MCF 10A (cell line): ENCODE measurements at regions not wholly inside any gene's neighbourhood (a gene's known extent, or its start where the extent isn't known, plus 50 kb on each side); places are given as distances from the start of the nearest gene placed in this dataset.

Source experiments
- BruUV-seq: library from RNA; stranded (reverse); fragments of 400-500 nt; replicated peaks from 2 replicates; lab custom pipeline; 2021; lab: Mats Ljungman, UMichigan
- CTCF ChIA-PET: fragments of 300-600 bp; sonication (Branson Sonifier 250); formaldehyde crosslinking; extraction: SDS; loops from one replicate; lab custom pipeline; 2021; ENCODE audit warnings: antibody characterized with exemption, inconsistent platforms; lab: Yijun Ruan, JAX
- POLR2A ChIA-PET: fragments of 300-600, 350-650 bp; sonication (Branson Sonifier 250); formaldehyde crosslinking; extraction: SDS; loops from one replicate; lab custom pipeline; 2020; ENCODE audit warnings: antibody characterized with exemption, inconsistent platforms; lab: Yijun Ruan, JAX
- DNase-seq: peaks from one replicate; pipeline ENCODE4 v3.0.0-alpha.2; 2018; ENCODE audit not compliant: unreplicated experiment
- H3K27ac Mint-ChIP-seq: one replicate; pipeline ENCODE4 v1.8.0; 2022; ENCODE audit warnings: mild to moderate bottlenecking, low read depth, mixed read lengths; ENCODE audit not compliant: unreplicated experiment
- H3K27me3 Mint-ChIP-seq: one replicate; pipeline ENCODE4 v1.8.0; 2022; ENCODE audit warnings: mixed read lengths; ENCODE audit not compliant: insufficient read depth, unreplicated experiment
- H3K36me3 Mint-ChIP-seq: one replicate; pipeline ENCODE4 v1.8.0; 2022; ENCODE audit warnings: mild to moderate bottlenecking, moderate library complexity, mixed read lengths; ENCODE audit not compliant: insufficient read depth, unreplicated experiment
- H3K4me1 Mint-ChIP-seq: one replicate; pipeline ENCODE4 v1.8.0; 2022; ENCODE audit warnings: mixed read lengths; ENCODE audit not compliant: insufficient read depth, unreplicated experiment
- H3K4me3 Mint-ChIP-seq: one replicate; pipeline ENCODE4 v1.8.0; 2022; ENCODE audit warnings: mild to moderate bottlenecking, moderate library complexity, mixed read lengths; ENCODE audit not compliant: unreplicated experiment
- H3K9me3 Mint-ChIP-seq: one replicate; pipeline ENCODE4 v1.8.0; 2022; ENCODE audit warnings: mixed read lengths; ENCODE audit not compliant: unreplicated experiment
- intact Hi-C: fragments of 100-400 bp; cut with micrococcal nuclease; formaldehyde crosslinking; loops from 2 replicates; pipeline ENCODE4 v1.14.1; 2022
- TF ChIP-seq, protein P1 (sequence below): fragments of 200-600 bp; IDR thresholded peaks from one replicate; pipeline ENCODE4 v1.8.0; 2022; ENCODE audit warnings: antibody characterized with exemption, mild to moderate bottlenecking; ENCODE audit not compliant: unreplicated experiment

- no TSS peak for BruUV-seq
- Mint-ChIP-seq H3K27me3 (no peaks in the 10 kb centered on the region), H3K4me1 (peaks cover 10% of the 10 kb centered on the region), H3K27ac (no peak overlapping the region), H3K9me3 (no peaks in the 10 kb centered on the region), H3K4me3 (no peak overlapping the region), H3K36me3 (no peaks in the 10 kb centered on the region)
- POLR2A ChIA-PET, result interaction anchor here (0.5 to 0.8 kb wide), 2 partner anchors 12 to 37 kb away, joined by 3 read pairs; no protein-coding TSS in a partner anchor
- CTCF ChIA-PET, result interaction anchor here (1.5 kb wide), 1 partner anchor 17 kb away, joined by 3 read pairs; no protein-coding TSS in a partner anchor
- intact Hi-C loops, result no loop called here
- DNase-seq, result peak; percentile 56
- TF ChIP-seq, protein P1, sequence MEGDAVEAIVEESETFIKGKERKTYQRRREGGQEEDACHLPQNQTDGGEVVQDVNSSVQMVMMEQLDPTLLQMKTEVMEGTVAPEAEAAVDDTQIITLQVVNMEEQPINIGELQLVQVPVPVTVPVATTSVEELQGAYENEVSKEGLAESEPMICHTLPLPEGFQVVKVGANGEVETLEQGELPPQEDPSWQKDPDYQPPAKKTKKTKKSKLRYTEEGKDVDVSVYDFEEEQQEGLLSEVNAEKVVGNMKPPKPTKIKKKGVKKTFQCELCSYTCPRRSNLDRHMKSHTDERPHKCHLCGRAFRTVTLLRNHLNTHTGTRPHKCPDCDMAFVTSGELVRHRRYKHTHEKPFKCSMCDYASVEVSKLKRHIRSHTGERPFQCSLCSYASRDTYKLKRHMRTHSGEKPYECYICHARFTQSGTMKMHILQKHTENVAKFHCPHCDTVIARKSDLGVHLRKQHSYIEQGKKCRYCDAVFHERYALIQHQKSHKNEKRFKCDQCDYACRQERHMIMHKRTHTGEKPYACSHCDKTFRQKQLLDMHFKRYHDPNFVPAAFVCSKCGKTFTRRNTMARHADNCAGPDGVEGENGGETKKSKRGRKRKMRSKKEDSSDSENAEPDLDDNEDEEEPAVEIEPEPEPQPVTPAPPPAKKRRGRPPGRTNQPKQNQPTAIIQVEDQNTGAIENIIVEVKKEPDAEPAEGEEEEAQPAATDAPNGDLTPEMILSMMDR, result no peak
Observed at GRCh38 chr13:95352486-95352885, 51.2 kb upstream of the ABCC4 start.

DNA sequence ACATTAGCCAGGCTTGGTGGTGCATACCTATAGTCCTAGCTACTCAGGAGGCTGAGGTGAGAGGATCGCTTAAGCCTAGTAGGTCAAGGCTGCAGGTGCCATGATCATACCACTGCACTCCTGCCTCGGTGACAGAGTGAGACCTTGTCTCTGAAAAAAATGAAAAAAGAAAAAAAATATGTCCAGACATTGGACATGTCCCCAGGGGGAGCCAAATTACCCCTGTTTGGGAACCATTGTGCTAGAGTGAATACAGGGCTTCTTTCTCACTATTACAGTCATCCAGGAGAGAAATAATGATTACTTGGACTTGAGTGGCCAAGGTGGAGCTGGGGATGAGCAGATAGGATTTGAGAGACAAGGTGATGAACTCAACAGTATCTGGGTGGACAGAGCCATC lies 52.9 kb upstream of the ABCC4 start:
- no TSS peak for BruUV-seq
- CTCF ChIA-PET, result interaction anchor here (1.5 to 1.8 kb wide), 2 partner anchors 26 to 165 kb away, joined by 7 to 10 read pairs; no protein-coding TSS in a partner anchor
- H3K27ac Mint-ChIP-seq, result no peak overlapping the region
- intact Hi-C loops, result no loop called here
- POLR2A ChIA-PET, result no interaction called here
- TF ChIP-seq, protein P1, result no peak
- H3K9me3 Mint-ChIP-seq, result no peaks in the 10 kb centered on the region
- no peak for DNase-seq
- H3K4me3 Mint-ChIP-seq, result no peak overlapping the region
- H3K27me3 Mint-ChIP-seq, result no peaks in the 10 kb centered on the region
- H3K36me3 Mint-ChIP-seq, result no peaks in the 10 kb centered on the region
- peaks cover 10% of the 10 kb centered on the region for H3K4me1 Mint-ChIP-seq

DNA sequence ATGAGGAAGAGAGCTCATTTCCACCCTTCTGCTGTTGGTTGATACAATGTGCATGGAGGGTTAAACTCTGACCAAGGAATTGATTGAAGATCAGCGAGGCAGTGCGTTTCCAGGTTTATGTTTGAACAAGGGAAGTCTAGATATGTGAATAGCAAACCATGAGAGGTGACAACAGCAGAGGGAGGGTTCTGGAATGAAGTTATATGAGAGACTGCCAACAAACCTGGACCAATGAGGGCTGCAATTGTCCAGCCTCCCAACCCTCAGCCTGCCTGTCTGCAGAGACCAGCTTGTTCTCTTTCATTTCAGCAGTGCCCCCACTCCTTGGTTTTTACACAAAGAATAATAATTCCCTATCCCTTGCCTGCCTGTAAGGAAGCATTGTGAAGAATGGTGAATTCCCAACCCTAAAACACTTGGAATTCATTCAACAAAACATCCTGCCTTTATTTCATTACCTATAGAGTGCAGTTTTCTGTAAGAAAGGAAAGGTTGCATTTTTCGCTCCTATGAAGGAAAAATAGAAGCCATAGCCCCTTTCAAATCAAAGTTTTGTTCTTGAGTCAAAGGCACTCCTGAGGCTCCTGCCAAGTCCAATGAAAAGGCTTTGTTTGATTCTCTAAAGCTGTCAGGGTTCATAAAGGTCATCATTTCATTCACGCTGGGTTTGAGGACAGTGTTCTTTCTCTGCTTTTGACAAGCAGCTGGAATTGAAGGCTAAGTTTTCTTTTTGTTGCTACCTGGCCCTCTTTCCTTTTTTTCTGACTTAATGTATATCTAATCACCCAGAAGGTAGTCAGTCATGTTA lies 53.6 kb upstream of the ABCC4 start:
- DNase-seq, result no peak
- H3K27ac Mint-ChIP-seq, result no peak overlapping the region
- TF ChIP-seq, protein P1, result no peak
- BruUV-seq, result no TSS peak
- ChIA-PET CTCF (interaction anchor here (0.7 to 1.8 kb wide), 3 partner anchors 26 to 166 kb away, joined by 4 to 10 read pairs (median 7); no protein-coding TSS in a partner anchor), POLR2A (no interaction called here)
- H3K9me3 Mint-ChIP-seq, result no peaks in the 10 kb centered on the region
- no peaks in the 10 kb centered on the region for H3K36me3 Mint-ChIP-seq
- intact Hi-C loops, result no loop called here
- H3K4me3 Mint-ChIP-seq, result no peak overlapping the region
- H3K27me3 Mint-ChIP-seq, result no peaks in the 10 kb centered on the region
- H3K4me1 Mint-ChIP-seq, result peaks cover 10% of the 10 kb centered on the region

DNA sequence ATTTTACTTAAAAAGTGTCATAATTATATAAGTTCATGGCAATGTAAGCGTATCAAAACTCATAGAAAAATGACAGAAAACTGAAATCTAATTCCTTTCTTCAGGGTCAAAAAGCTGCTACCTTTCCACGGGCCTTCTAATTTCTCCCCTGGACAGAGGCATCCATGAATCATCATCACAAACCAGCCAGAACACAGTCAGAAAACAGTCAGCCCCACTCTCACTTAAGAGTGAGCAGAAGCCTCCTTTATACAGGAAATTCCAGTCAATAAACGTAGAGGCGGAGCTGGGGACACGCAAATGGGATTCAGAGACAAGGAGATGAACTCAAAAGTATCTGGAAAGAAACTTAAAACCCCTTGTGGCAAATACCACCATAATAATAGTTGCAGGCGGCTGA lies 54.2 kb upstream of the ABCC4 start:
- Mint-ChIP-seq H3K4me1 (peaks cover 10% of the 10 kb centered on the region), H3K36me3 (no peaks in the 10 kb centered on the region), H3K9me3 (no peaks in the 10 kb centered on the region), H3K27me3 (no peaks in the 10 kb centered on the region), H3K27ac (no peak overlapping the region), H3K4me3 (no peak overlapping the region)
- TF ChIP-seq, protein P1, result no peak
- ChIA-PET POLR2A (no interaction called here), CTCF (interaction anchor here (0.7 kb wide), 1 partner anchor 58 kb away, joined by 4 read pairs; no protein-coding TSS in a partner anchor)
- BruUV-seq, result no TSS peak
- intact Hi-C loops, result no loop called here
- peak; percentile 38 for DNase-seq
